Mucosa of gallbladder (tissue), 1 donor: ENCODE measurements at regions not wholly inside any gene's neighbourhood (a gene's known extent, or its start where the extent isn't known, plus 50 kb on each side); places are given as distances from the start of the nearest gene placed in this dataset.

Experiments
- DNase-seq: peaks from one replicate; pipeline ENCODE4 v3.0.0-alpha.2; 2020; ENCODE audit warnings: low spot score
- donor health status: DM: no; HTN: no; CAD: no.

- DNase-seq, result no peak
These were observed 243.4 kb upstream of the TBC1D5 start for GRCh38 chr3:17985658-17986347.

GRCh38 chr3:17983106-17983505 is 240.7 kb upstream of the TBC1D5 start:
- DNase-seq, result no peak

- DNase-seq, result no peak
These were observed 239.9 kb upstream of the TBC1D5 start for GRCh38 chr3:17982211-17982880.

- no peak for DNase-seq
These were observed 238.4 kb upstream of the TBC1D5 start for GRCh38 chr3:17980863-17981262.

GRCh38 chr3:17979911-17980310 is 237.5 kb upstream of the TBC1D5 start:
- DNase-seq, result no peak

GRCh38 chr3:17979252-17979651 is 236.8 kb upstream of the TBC1D5 start:
- no peak for DNase-seq

GRCh38 chr3:17974206-17974841 is 231.9 kb upstream of the TBC1D5 start:
- no peak for DNase-seq

GRCh38 chr3:17972959-17973906 is 230.8 kb upstream of the TBC1D5 start:
- no peak for DNase-seq

- DNase-seq, result no peak
These were observed 230.0 kb upstream of the TBC1D5 start for GRCh38 chr3:17972476-17972875.

GRCh38 chr3:17972030-17972429 is 229.6 kb upstream of the TBC1D5 start:
- no peak for DNase-seq

- no peak for DNase-seq
These were observed 227.6 kb upstream of the TBC1D5 start for GRCh38 chr3:17969985-17970568.

- no peak for DNase-seq
These were observed 226.8 kb upstream of the TBC1D5 start for GRCh38 chr3:17969244-17969643.

GRCh38 chr3:17967953-17968607 is 225.6 kb upstream of the TBC1D5 start:
- DNase-seq, result no peak

GRCh38 chr3:17967111-17967510 is 224.7 kb upstream of the TBC1D5 start:
- no peak for DNase-seq

GRCh38 chr3:17965331-17965730 is 222.9 kb upstream of the TBC1D5 start:
- no peak for DNase-seq

GRCh38 chr3:17964108-17964507 is 221.7 kb upstream of the TBC1D5 start:
- no peak for DNase-seq

GRCh38 chr3:17955411-17955810 is 213.0 kb upstream of the TBC1D5 start:
- no peak for DNase-seq

- no peak for DNase-seq
These were observed 212.4 kb upstream of the TBC1D5 start for GRCh38 chr3:17954801-17955200.

GRCh38 chr3:17951241-17951640 is 208.8 kb upstream of the TBC1D5 start:
- DNase-seq, result no peak

GRCh38 chr3:17949101-17949500 is 206.7 kb upstream of the TBC1D5 start:
- DNase-seq, result no peak

- no peak for DNase-seq
These were observed 205.4 kb upstream of the TBC1D5 start for GRCh38 chr3:17947833-17948232.
